ENCODE measurements at regions not wholly inside any gene's neighbourhood (a gene's known extent, or its start where the extent isn't known, plus 50 kb on each side); places are given as distances from the start of the nearest gene placed in this dataset.
"Not testable (repeated sequence)": the region's sequence is repeated elsewhere in the genome, so short reads cannot be mapped to it uniquely, and the experiment has no call there.

DNA sequence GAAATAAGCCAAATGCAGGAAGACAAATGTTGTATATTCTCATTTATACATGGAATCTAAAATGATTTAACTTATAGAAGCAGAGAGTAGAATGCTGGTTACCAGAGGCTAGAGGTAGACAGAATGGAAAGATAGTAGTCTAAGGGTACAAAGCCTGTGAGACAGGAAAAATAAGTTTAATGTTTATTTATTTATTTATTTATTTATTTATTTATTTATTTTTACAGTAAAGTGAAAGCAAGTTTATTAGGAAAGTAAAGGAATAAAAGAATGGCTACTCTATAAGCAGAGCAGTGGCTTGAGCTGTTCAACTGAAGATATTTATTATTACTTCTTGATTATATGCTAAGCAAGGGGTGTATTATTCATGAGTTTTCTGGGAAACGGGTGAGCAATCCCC is 203.2 kb downstream of the LAS1L start:
- no peak for DNase-seq (ENCODE audit: low spot score)

GRCh38 chrX:65300104-65300809 is 234.3 kb downstream of the LAS1L start:
- DNase-seq (ENCODE audit: low spot score): no peak

DNA sequence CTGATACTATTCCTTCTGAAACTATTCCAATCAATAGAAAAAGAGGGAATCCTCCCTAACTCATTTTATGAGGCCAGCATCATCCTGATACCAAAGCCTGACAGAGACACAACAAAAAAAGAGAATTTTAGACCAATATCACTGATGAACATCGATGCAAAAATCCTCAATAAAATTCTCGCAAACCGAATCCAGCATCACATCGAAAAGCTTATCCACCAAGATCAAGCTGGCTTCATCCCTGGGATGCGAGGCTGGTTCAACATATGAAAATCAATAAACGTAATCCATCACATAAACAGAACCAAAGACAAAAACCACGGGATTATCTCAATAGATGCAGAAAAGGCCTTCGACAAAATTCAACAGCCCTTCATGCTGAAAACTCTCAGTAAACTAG is 251.7 kb downstream of the LAS1L start:
- not testable (repeated sequence) for DNase-seq (ENCODE audit: low spot score)

DNA sequence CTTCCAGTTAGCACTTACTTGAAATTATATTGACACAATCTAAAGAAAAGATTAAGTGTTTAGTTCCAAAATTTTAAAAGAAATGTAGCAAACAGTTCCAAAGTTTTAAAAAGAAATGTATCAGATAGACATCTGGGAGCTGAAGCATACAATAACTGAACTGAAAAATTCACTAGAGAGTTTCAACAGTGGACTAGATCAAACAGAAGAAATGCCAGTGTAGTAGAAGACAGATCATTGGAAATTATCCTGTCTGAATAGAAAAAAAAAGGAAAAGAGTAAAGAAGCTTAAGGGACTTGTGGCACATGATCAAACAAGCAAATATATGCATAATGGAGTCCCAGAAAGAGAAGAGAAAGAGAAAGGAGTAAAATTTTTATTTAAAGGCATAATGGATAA is 261.4 kb downstream of the LAS1L start:
- DNase-seq (ENCODE audit: low spot score): no peak

DNA sequence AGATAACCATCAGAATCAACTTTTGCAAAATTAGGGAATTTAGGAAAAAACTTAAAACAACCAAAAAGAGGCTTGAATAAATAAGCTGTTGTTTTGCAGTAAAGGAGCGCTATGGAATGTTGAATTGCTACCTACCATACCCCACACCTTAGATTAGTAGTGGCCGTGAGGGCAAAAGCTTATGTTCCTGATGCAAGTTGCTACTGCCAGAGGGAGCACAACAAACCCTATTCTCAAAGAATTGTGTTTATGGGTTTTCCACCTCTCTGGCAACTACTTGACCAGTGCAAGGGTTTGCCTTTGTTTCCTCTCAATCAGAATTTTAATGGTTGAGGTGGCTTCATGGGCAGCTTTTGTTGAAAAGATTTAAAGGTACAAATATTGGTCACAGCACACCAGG is 268.1 kb downstream of the LAS1L start:
- DNase-seq (ENCODE audit: low spot score): no peak

- no peak for DNase-seq (ENCODE audit: low spot score)
Observed at GRCh38 chrX:65253817-65254216, 277.6 kb upstream of the ZC4H2 start.

GRCh38 chrX:65241059-65241721 is 264.9 kb upstream of the ZC4H2 start:
- DNase-seq (ENCODE audit: low spot score): no peak

- no peak for DNase-seq (ENCODE audit: low spot score)
Observed at GRCh38 chrX:65203545-65203944, 227.3 kb upstream of the ZC4H2 start.

DNA sequence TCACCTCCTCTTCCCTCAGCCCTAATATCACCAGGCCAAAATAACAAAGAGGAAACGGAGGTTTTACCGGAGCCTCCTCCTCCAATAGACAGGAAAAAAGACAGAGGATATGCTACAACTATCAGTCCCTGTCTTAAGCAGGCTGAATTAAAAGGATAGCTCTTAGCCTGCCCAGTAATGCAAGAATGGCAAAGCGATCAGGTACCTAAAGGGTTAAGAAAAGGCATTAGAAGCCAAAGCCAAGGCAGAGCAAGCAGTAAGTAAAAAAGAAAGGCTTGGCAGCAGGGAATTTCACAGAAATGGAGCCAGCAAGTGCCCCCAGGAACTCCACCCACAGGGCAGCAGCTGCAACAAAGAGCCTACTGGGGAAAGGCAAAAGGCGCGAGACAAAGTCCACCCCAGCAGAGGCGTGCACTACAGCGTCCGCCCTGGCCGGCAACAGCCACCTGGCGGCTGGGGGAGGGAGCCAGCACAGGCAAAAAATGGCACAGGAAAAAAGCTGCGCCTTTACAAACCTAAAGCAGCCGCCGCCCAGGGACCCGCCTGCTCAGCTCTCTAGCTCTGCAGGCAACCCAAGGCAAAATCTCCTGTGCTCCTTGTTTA is 220.6 kb upstream of the ZC4H2 start:
- peak; percentile 2 for DNase-seq (ENCODE audit: low spot score)

DNA sequence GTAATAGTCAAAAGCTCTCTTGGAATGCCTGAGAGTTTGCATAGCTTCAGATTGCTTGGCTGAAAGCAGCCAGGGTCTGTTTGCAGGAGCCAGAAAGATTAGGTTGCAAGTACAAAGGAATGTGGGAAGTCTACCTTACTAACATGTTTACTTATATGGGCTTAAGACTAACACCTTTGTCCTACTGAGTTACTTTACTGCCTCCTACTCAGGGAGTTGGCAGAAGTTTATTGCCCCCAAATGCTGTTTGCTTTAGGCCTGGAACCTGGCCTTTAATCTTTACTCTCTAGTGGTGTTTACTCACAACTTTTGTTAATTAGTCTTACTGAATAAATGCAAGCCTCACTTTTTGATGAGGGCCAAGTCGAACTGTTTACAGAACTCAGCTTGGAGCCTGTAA is 219.4 kb upstream of the ZC4H2 start:
- no peak for DNase-seq (ENCODE audit: low spot score)

DNA sequence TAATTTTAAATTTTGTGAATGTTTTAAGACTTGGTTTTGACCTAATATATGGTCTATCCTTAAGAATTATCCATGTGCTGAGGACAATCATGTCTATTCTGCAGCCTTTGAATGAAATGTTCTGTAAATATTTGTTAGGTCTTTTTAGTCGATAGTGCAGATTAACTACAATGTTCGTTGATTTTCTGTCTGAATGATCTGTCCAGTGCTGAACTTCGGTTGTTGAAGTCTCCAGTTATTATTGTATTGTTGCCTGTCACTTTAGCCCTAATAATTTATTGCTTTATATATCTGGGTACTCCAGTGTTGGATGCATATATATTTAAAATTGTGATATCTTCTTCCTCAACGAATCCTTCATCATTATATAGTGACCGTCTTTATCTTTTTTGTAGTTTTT is 218.3 kb upstream of the ZC4H2 start:
- DNase-seq (ENCODE audit: low spot score): no peak

DNA sequence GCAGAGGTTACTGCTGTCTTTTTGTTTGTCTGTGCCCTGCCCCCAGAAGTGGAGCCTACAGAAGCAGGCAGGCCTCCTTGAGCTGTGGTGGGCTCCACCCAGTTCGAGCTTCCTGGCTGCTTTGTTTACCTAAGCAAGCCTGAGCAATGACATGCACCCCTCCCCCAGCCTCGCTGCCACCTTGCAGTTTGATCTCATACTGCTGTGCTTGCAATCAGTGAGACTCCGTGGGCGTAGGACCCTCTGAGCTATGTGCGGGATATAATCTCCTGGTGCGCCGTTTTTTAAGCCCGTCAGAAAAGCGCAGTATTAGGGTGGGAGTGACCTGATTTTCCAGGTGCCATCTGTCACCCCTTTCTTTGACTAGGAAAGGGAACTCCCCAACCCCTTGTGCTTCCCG is 187.1 kb upstream of the ZC4H2 start:
- not testable (repeated sequence) for DNase-seq (ENCODE audit: low spot score)

DNA sequence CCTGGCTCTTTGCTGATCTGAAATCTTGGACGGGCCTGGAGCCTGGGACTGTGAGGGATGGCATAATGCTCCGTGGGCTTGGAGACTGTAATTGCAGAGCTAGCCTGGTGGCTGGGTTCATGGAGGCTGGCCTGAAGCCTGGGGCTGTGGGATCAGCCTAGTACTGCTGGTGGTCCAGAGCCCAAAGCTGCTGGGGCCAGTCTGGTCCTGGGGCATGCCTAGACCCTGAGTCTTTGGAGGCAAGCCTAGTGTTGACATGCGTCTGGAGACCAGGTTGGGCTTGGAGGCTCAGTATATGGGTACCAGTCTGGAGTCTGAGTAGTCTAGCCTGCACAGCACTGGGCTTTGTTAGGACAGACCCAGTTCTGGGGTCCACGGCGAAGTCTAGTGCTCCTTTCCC is 172.0 kb upstream of the ZC4H2 start:
- DNase-seq (ENCODE audit: low spot score): no peak

- DNase-seq (ENCODE audit: low spot score): no peak
Observed at GRCh38 chrX:65136424-65136823, 160.2 kb upstream of the ZC4H2 start.

DNA sequence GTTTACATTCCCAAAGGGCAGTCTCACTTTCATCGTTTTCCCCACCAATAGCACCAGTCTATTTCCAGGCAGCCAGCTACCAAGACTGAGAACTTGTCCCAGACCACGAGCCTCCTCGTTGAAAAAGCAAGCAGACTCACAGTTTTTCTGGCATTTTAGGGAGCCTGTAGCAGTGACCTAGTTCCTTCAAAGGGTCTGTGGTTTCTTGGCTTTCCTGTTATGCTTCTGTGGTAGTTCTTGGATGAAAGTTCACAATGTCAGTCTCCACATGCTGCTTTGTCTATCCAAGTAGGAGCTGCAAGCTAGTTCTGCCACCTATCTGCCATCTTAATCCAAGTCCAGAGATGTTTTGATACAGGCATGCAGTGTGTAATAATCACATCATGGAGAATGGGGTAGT is 151.6 kb upstream of the ZC4H2 start:
- DNase-seq (ENCODE audit: low spot score): no peak

GRCh38 chrX:65098851-65099250 is 122.6 kb upstream of the ZC4H2 start:
- no peak for DNase-seq (ENCODE audit: low spot score)

DNA sequence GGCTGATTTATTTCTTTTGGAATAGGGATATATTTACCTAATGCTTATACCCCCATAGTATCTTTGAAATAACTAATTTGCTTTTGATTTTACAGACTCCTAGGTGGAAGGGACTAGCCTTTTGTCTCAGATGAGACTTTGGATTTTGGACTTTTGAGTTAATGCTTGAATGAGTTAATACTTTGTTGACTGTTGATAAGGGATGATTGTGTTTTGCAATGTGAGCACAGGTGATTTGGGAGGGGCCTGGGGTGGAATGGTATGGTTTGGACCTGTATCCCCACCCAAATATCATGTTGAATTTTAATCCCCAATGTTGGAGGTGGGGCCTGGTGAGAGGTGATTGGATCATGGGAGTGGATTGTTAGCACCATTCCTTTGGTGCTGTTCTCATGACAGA is 117.4 kb upstream of the ZC4H2 start:
- DNase-seq (ENCODE audit: low spot score): no peak

- DNase-seq (ENCODE audit: low spot score): no peak
Observed at GRCh38 chrX:65073233-65073632, 97.0 kb upstream of the ZC4H2 start.

GRCh38 chrX:65072590-65072989 is 96.3 kb upstream of the ZC4H2 start:
- DNase-seq (ENCODE audit: low spot score): no peak

DNA sequence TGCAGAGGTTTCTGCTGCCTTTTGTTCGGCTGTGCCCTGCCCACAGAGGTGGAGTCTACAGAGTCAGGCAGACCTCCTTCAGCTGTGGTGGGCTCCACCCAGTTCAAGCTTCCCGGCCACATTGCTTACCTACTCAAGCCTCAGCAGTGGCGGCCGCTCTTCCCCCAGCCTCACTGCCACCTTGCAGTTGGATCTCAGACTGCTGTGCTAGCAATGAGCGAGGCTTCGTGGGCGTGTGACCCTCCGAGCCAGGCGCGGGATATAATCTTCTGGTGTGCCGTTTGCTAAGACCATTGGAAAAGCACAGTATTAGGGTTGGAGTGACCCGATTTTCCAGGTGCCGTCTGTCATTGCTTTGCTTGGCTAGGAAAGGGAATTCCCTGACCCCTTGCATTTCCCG is 82.4 kb upstream of the ZC4H2 start:
- not testable (repeated sequence) for DNase-seq (ENCODE audit: low spot score)

GRCh38 chrX:65045001-65045400 is 68.8 kb upstream of the ZC4H2 start:
- no peak for DNase-seq (ENCODE audit: low spot score)

DNA sequence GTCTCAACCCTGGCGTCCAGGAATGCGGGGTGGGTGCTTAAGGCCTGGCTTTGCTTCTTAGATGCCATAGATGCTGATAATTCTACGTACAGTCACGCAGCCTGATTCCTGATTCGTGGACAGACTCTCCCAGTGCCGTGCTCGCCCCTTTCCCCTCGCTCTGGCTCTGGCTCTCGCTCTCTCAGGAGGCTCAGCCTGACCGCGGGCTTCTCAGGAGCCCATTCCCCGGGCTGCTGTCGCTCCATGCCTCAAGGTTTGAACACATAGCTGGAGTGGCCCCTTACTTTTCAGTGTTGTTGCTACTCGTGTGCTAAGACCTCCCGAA is 59.2 kb upstream of the ZC4H2 start:
- DNase-seq (ENCODE audit: low spot score): peak; percentile 1

DNA sequence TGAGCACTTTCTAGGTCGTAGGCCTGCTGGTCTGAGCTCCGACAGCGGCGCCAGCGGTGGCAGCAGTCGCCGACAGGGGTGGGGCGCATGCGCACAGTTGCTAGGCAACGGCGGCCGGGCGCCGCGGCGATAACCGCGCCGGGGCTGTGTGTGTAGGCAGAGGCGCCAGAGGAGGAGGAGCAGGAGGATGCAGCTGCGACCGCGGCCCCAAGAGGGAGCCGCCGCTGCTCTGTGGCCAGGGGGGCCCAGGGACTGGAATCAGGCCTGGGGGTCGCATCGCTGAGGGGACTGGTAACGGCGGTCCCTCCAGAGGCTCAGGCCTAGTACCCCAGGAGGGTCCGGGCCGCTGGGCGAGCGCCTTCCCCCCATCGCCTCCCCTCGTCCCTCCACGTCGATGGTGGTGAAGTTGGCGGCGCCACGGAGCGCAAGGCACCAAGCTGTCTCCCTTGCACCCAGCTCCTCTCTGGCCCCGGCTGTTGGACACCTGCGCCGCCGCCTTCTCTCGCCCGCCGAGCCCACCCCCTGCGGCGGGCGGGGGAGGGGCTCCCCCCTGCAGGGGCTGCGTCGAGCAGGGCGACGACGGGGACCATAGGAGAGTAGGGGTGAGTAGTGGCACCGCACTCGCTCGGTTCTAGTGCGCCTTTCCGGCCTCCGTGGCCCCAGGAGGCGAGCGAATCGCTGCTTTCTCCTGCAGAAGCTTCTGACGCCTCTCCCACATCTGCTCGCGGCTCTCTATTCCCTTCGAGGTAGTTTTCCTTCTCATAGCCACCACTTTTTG is 58.6 kb upstream of the ZC4H2 start, which contains the start of gene ZC3H12B:
Gene ZC3H12B (plus strand): TSS at position 159 of the 778 bp plus-strand sequence.
- DNase-seq (ENCODE audit: low spot score): peak; percentile 85
